ENCODE measurements at regions not wholly inside any gene's neighbourhood (a gene's known extent, or its start where the extent isn't known, plus 50 kb on each side); places are given as distances from the start of the nearest gene placed in this dataset.

GRCh38 chr3:56860351-56860750, 58.6 kb upstream of the ARHGEF3 start:
- TF ChIP-seq CTCF (IDR thresholded peaks at IDR 0.05; ENCODE audit: low read depth, low read length) = no peak

GRCh38 chr3:56858331-56858730, 56.6 kb upstream of the ARHGEF3 start:
- no peak overlapping the region for H3K4me3 ChIP-seq (ENCODE audit: low read depth, low read length)
- DNase-seq (ENCODE audit: low read depth, low spot score) = no peak
- no peak for TF ChIP-seq CTCF (IDR thresholded peaks at IDR 0.05; ENCODE audit: low read depth, low read length)
- in situ Hi-C loops (cut with HindIII; ENCODE audit: low sequenced_read_pairs) = no loop called here

More at GRCh38 chr3:56860351-56860750, 58.6 kb upstream of the ARHGEF3 start:
- DNase-seq (ENCODE audit: low read depth, low spot score) = no peak
- no peak overlapping the region for H3K4me3 ChIP-seq (ENCODE audit: low read depth, low read length)
- in situ Hi-C loops (cut with HindIII; ENCODE audit: low sequenced_read_pairs) = no loop called here

GRCh38 chr3:56857178-56857577, 55.4 kb upstream of the ARHGEF3 start:
- in situ Hi-C loops (cut with HindIII; ENCODE audit: low sequenced_read_pairs) = no loop called here
- H3K4me3 ChIP-seq (ENCODE audit: low read depth, low read length) = no peak overlapping the region
- no peak for TF ChIP-seq CTCF (IDR thresholded peaks at IDR 0.05; ENCODE audit: low read depth, low read length)
- no peak for DNase-seq (ENCODE audit: low read depth, low spot score)

- in situ Hi-C loops (cut with HindIII; ENCODE audit: low sequenced_read_pairs) = no loop called here
- TF ChIP-seq CTCF (IDR thresholded peaks at IDR 0.05; ENCODE audit: low read depth, low read length) = no peak
Measured at GRCh38 chr3:56856752-56857151, 55.0 kb upstream of the ARHGEF3 start.

GRCh38 chr3:56855856-56856512, 54.2 kb upstream of the ARHGEF3 start:
- H3K4me3 ChIP-seq (ENCODE audit: low read depth, low read length) = no peak overlapping the region
- peak; percentile 64 for TF ChIP-seq CTCF (IDR thresholded peaks at IDR 0.05; ENCODE audit: low read depth, low read length)
- no peak for DNase-seq (ENCODE audit: low read depth, low spot score)
- in situ Hi-C loops (cut with HindIII; ENCODE audit: low sequenced_read_pairs) = no loop called here

More at GRCh38 chr3:56856752-56857151, 55.0 kb upstream of the ARHGEF3 start:
- no peak for DNase-seq (ENCODE audit: low read depth, low spot score)
- H3K4me3 ChIP-seq (ENCODE audit: low read depth, low read length) = no peak overlapping the region

GRCh38 chr3:56854856-56855611, 53.3 kb upstream of the ARHGEF3 start:
- no peak for DNase-seq (ENCODE audit: low read depth, low spot score)
- no peak for TF ChIP-seq CTCF (IDR thresholded peaks at IDR 0.05; ENCODE audit: low read depth, low read length)
- H3K4me3 ChIP-seq (ENCODE audit: low read depth, low read length) = no peak overlapping the region
- in situ Hi-C loops (cut with HindIII; ENCODE audit: low sequenced_read_pairs) = no loop called here
